WTC11 (cell line): ENCODE measurements at regions not wholly inside any gene's neighbourhood (a gene's known extent, or its start where the extent isn't known, plus 50 kb on each side); places are given as distances from the start of the nearest gene placed in this dataset.

ENCODE experiments used
- CTCF ChIP-seq: fragments of 200-600 bp; IDR thresholded peaks from 2 replicates; pipeline ENCODE4 v1.8.0; 2022; ENCODE audit warnings: antibody characterized with exemption
- JUN ChIP-seq: sonication (generic); formaldehyde crosslinking; IDR thresholded peaks from 2 replicates; pipeline ENCODE4 v1.8.0; 2023; ENCODE audit warnings: mild to moderate bottlenecking, missing genetic modification reagents
- MAX ChIP-seq: sonication (generic); formaldehyde crosslinking; IDR thresholded peaks from 2 replicates; pipeline ENCODE4 v1.8.0; 2022; ENCODE audit warnings: mild to moderate bottlenecking, missing genetic modification reagents
- NFE2L1 ChIP-seq: sonication (generic); formaldehyde crosslinking; IDR thresholded peaks from 2 replicates; pipeline ENCODE4 v1.8.1; 2023; ENCODE audit warnings: missing genetic modification reagents
- PRRX2 ChIP-seq: fragments of 250-450 bp; sonication (Bioruptor Pico); IDR thresholded peaks from 2 replicates; pipeline ENCODE4 v1.8.0; 2021; ENCODE audit warnings: mild to moderate bottlenecking
- SP1 ChIP-seq: sonication (generic); formaldehyde crosslinking; conservative IDR thresholded peaks from 2 replicates; pipeline ENCODE4 v1.8.1; 2022; ENCODE audit warnings: missing genetic modification reagents
- ZNF263 ChIP-seq: sonication (generic); formaldehyde crosslinking; IDR thresholded peaks from 2 replicates; pipeline ENCODE4 v1.8.1; 2022; ENCODE audit warnings: low read depth, mild to moderate bottlenecking, moderate library complexity, missing genetic modification reagents
- ZNF396 ChIP-seq: fragments of 250-450 bp; sonication (Bioruptor Pico); IDR thresholded peaks from 2 replicates; pipeline ENCODE4 v1.8.0; 2021; ENCODE audit warnings: mild to moderate bottlenecking, moderate library complexity, borderline replicate concordance

GRCh38 chr5:135135530-135136226, 101.7 kb upstream of the PITX1 start:
- no peak for TF ChIP-seq CTCF
- TF ChIP-seq NFE2L1 (CRISPR knock-in tag) = no peak
- TF ChIP-seq MAX (CRISPR knock-in tag) = no peak
- no peak for TF ChIP-seq ZNF396
- no peak for TF ChIP-seq JUN (CRISPR knock-in tag)
- TF ChIP-seq SP1 (CRISPR knock-in tag) = no peak
- no peak for TF ChIP-seq ZNF263
- TF ChIP-seq PRRX2 = no peak
